ENCODE measurements at regions not wholly inside any gene's neighbourhood (a gene's known extent, or its start where the extent isn't known, plus 50 kb on each side); places are given as distances from the start of the nearest gene placed in this dataset.
A peak's percentile ranks its signal among the peaks of the same experiment; 100 is the strongest.

DNA sequence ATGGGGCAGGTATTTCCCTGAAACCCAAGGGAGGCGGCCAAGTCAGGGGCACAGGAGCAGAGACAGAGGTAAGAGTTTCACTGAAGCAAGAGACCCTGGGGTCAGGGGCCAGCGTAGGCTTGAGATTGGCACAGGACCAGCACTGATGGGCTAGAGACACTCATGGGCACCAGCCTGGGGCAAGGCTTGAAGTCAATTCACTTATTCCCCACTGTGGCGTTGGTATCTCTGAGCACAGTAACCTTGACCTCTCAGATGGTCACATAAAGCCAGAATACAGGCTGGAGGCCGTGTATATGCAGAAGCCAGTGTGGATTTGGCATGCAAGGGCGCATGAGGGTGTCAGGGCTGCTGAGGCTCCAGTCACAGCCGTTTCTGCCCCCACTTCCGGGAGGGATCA is 173.5 kb upstream of the GPR12 start:
- TF ChIP-seq, protein P1, sequence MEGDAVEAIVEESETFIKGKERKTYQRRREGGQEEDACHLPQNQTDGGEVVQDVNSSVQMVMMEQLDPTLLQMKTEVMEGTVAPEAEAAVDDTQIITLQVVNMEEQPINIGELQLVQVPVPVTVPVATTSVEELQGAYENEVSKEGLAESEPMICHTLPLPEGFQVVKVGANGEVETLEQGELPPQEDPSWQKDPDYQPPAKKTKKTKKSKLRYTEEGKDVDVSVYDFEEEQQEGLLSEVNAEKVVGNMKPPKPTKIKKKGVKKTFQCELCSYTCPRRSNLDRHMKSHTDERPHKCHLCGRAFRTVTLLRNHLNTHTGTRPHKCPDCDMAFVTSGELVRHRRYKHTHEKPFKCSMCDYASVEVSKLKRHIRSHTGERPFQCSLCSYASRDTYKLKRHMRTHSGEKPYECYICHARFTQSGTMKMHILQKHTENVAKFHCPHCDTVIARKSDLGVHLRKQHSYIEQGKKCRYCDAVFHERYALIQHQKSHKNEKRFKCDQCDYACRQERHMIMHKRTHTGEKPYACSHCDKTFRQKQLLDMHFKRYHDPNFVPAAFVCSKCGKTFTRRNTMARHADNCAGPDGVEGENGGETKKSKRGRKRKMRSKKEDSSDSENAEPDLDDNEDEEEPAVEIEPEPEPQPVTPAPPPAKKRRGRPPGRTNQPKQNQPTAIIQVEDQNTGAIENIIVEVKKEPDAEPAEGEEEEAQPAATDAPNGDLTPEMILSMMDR (IDR thresholded peaks at IDR 0.05; ENCODE audit: low read depth, low read length, missing control alignments), result no peak
- no peak overlapping the region for H3K4me3 ChIP-seq (replicated peaks; ENCODE audit: low read depth, low read length)
- no peak for DNase-seq (ENCODE audit: extremely low read depth, low read depth)

DNA sequence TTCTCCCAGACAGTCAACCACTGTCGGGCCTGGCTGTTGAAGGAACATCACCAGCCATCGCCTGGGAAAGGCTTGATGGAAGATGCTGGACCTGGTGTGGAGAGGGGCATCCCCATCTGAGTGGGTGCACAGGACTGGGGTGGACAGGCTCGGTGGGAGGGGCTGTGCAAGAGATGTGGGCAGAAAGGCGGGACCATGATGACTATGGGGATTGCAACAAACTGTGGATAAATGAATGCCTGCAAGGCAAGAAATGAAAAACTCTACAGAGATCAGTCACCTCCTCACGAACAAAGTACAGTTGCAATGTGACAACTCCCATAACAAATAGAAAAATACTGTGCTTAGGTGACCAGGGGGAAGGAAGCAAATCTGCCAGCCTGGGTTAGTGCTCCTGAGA is 171.9 kb upstream of the GPR12 start:
- DNase-seq (ENCODE audit: extremely low read depth, low read depth), result no peak
- TF ChIP-seq, protein P1 (IDR thresholded peaks at IDR 0.05; ENCODE audit: low read depth, low read length, missing control alignments), result no peak
- no peak overlapping the region for H3K4me3 ChIP-seq (replicated peaks; ENCODE audit: low read depth, low read length)

DNA sequence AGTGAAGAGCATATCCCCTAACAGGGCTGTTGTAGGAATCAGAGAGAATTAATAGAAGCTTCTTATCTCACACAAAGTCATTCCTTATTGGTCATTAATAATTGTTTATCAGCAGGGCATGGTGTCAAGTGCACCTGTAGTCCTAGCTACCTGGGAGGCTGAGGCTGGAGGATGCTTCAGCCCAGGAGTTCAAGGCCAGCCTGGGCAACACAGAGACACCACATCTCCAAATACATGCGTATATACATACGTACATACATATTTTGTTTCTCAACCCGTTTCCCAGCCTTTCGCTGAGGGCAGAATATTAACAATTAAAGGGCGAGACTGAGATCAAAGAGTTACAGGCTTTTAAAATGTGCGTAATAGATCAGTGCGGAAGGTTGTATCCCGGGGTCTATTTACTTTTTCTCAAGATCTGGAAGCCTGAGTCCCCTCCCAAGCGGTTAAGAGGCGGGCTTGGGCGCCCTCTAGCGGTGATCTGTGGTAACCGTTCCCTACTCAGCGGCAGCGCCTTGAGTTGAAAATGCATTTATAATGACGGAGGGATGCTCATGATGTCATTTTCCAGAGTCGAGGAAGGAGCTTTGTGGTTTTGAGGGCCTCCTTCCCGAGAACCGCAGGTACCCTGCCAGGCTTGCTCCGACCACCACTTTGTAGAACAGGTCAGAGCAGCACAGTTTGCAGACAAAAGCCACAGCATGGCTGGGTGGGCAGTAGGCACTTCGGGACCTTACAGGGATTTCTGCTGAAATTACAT is 169.6 kb upstream of the GPR12 start:
- DNase-seq (ENCODE audit: extremely low read depth, low read depth), result peak; percentile 37
- TF ChIP-seq, protein P1 (IDR thresholded peaks at IDR 0.05; ENCODE audit: low read depth, low read length, missing control alignments), result peak; percentile 96
- H3K4me3 ChIP-seq (replicated peaks; ENCODE audit: low read depth, low read length), result no peak overlapping the region

DNA sequence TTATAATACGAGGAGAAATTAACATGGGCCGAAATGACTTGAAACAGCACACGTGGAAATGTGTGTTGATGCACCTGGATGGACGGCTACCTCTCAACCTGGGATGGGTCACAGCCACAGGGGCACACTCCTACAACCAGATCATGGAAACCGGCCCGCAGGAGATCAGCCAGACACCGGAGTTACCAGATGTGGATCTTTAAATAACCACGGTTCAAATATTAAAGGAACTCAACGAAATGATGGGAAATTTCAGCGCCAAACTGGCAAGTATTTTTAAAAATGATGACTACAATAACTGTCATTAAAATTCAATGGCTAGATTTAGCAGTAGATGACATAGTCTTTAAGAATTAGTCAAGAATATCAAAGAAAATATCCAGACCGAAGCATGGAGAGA is 166.9 kb upstream of the GPR12 start:
- DNase-seq (ENCODE audit: extremely low read depth, low read depth), result no peak
- TF ChIP-seq, protein P1 (IDR thresholded peaks at IDR 0.05; ENCODE audit: low read depth, low read length, missing control alignments), result no peak
- no peak overlapping the region for H3K4me3 ChIP-seq (replicated peaks; ENCODE audit: low read depth, low read length)

GRCh38 chr13:26926371-26926770 is 165.8 kb upstream of the GPR12 start:
- TF ChIP-seq, protein P1 (IDR thresholded peaks at IDR 0.05; ENCODE audit: low read depth, low read length, missing control alignments), result no peak
- no peak for DNase-seq (ENCODE audit: extremely low read depth, low read depth)
- no peak overlapping the region for H3K4me3 ChIP-seq (replicated peaks; ENCODE audit: low read depth, low read length)

DNA sequence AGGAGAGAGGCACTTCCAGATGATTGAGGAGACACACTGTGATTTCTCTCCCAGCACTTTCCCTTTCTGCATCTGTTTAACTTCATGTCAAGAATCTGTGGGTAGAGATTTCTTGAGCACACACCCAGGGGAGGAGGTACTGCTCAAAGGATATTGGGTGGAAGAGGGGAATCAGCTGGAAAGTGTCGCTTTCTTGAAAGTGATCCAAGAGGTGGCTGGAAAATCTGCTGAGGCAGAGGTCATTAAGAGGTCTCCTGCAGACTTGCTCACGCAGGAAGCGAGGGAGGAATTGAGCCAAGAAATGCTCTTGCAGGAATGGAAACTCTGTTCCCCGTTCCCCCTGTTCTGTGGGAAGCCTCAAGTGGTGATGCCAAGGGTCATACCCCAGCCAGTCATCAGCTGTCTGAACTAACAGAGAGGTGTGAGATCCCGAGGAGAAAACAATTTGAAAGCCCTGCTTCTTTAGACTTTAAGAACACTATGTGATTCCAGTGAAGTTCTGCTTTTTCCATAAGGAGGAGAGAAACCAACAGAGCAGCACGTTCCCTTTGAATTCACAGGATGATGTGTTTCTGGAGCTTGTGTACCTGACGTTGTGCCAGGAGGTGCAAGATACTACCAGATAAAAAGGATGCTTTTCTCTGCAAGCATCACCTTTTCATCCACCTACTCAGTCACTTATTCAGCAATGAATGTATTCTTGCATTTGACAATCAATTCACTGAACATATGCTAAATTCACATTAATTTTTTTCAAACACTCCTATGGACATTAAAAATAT is 163.4 kb upstream of the GPR12 start:
- no peak overlapping the region for H3K4me3 ChIP-seq (replicated peaks; ENCODE audit: low read depth, low read length)
- peak; percentile 30 for DNase-seq (ENCODE audit: extremely low read depth, low read depth)
- TF ChIP-seq, protein P1 (IDR thresholded peaks at IDR 0.05; ENCODE audit: low read depth, low read length, missing control alignments), result no peak
